IPS-NIHi11 (cell line): ENCODE measurements at regions not wholly inside any gene's neighbourhood (a gene's known extent, or its start where the extent isn't known, plus 50 kb on each side); places are given as distances from the start of the nearest gene placed in this dataset.

ENCODE experiments used
- DNase-seq: peaks from one replicate; pipeline ENCODE4 v3.0.0; 2012; ENCODE audit warnings: mixed read lengths, low spot score

GRCh38 chr2:157056200-157056676 lies 201.3 kb upstream of the GALNT5 start:
- no peak for DNase-seq

DNA sequence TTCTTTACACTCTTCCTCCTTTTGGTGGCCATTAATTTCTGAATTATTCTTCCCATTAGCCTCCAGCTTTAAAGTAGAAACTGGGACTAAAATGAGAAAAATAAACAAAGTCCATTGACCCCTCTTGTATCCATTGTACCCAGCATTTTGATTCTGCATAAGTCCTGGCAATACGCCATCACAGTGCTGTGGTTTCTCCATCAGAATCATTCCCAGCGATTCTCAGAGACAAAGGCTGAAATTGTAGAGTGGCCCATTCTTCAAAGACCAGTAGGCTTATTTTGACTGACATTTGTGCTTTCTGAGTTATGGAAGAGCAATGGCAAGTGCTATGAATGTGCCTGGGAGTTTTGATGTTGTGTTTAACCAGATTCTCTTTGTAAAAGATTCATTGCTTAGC lies 199.3 kb upstream of the GALNT5 start:
- DNase-seq: no peak

DNA sequence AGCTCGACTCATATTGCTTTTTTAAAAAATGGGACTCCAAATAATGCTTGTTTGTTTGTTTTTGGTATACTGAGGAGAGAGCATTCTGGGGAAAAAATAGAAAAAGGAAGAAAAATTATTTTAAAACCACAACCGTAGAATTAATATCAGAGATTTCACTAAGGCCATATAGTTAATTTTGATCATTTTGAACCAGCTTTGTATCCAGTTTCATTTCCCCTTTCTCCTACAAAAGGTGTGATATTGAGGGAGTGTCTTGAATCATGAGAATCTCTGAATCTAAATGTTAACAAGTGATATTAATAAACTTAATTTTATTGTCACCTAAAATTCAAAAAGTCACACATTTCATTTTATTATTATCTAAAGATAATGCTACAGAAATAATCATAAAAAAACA lies 198.5 kb upstream of the GALNT5 start:
- DNase-seq: no peak

DNA sequence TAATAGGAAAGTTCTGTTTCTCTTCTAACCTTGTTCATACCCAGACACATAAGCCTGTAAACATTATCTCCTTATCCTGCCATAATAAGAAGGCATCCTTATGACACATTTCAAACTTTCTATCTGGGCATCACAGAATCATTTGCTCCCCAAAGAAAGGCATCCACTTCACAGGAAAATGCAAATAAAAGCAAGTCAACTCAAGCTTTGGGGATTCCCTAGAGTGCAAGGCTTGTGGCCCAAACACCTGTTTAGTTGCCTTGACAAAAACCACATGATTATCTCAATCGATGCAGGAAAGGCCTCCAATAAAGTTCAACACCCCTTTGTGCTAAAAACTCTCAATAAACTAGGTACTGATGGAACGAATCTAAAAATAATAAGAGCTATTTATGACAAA lies 195.7 kb upstream of the GALNT5 start:
- no peak for DNase-seq

DNA sequence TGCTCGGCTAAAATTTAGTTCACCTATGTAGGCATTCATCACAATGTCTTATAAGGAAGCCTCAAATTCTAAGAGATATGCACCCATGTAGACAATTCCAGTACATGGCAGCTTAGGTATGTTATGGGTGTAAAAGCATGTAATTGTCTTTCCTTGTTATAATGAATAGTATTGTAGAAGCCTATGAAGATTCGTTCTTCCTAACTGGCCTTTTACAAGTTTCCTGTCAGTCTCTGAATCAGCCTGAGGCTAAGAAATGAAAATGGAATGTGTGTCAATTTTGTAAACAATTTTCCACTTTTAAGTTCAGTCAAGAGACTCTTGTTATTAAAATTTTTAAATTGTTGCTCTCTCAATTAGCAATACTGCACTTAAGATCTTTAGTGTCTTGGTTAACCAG lies 189.9 kb upstream of the GALNT5 start:
- DNase-seq: no peak

GRCh38 chr2:157068237-157068636 lies 189.3 kb upstream of the GALNT5 start:
- DNase-seq: no peak

DNA sequence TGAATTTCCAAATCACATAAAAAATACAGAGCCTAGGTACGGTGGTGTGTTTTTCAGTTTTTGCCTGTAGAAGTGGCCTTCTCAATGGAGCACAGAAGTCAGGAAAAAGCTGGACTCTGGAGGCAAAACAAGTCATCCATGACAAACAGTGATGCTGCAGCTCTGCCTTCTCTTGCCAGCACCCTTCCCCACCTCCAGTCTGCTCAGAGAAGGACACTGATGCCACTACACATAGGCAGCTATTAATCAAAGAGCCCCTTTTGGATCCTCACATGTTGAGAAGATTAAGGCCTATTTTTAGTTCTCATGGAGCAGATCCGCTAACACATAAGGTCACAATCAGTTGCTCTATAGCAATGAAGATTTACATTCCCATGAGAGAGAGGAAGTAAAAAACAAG lies 181.6 kb upstream of the GALNT5 start:
- no peak for DNase-seq

GRCh38 chr2:157076526-157077161 lies 180.9 kb upstream of the GALNT5 start:
- no peak for DNase-seq

DNA sequence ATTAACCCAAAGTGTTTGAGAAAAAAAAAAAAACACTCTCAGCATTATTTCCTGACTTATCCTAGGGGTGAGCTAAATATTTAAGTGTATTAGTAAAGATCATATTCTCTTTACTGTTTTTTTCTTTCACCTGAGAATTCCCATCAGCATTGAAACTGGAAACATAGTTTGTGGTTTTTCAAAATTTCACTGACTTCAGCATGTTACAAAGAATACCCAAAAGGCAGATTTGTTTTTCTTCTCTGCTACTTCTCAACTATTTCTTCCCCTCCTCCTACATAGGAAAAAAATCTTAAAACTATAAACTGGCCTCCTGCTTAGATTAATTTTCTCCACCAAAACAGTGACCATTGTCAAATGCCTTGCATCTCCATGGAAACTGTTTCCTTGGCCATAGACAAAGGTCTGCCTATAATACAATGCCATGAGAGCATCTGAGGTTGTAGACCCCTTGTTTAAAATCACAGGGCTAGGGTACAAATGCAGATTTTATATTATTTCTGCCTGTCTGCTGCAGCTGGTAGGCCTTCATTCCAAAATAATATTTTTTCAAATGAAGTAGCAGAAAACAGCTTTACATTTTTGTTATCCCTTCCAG lies 179.7 kb upstream of the GALNT5 start:
- DNase-seq: no peak

DNA sequence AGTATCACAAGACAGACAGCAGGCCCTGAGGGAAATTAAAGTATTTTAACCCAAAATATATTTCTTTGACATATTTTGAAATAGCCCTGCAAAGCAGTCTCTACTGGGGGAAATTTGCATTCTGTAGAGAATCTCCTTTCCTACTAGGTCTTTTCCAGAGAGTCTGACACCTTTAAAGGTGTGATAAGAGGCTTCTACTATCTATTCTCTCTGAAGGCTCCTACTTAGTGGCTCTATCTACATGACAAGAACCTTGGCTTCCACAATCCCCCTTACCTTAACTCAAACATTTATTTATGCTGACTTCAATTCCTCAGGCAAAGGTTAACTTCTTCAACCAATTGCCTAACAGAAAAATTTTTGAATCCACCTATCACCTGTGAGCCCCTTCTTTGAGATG lies 174.6 kb upstream of the GALNT5 start:
- no peak for DNase-seq

- DNase-seq: no peak
Observed at GRCh38 chr2:157085522-157085921, 172.0 kb upstream of the GALNT5 start.

- DNase-seq: no peak
Observed at GRCh38 chr2:157087373-157088002, 170.0 kb upstream of the GALNT5 start.

- DNase-seq: no peak
Observed at GRCh38 chr2:157093666-157094065, 163.8 kb upstream of the GALNT5 start.

DNA sequence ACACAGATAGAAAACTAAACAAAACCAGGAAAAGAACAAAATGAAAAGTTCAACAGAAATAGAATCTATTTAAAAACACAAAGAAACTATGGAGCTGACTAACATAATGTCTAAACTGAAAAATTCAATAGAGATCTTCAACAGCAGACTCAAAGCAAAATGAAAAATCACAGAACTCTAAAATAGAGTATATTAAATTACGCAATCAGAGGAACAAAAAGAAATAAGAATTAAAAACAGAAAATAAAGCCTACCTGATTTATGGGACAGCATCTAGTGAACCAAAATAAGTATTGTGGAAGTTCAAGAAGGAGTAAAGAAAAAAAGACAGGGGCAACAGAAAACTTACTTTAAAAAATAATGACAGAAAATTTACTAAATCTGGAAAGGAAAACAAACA lies 152.1 kb upstream of the GALNT5 start:
- no peak for DNase-seq

GRCh38 chr2:157106950-157107349 lies 150.6 kb upstream of the GALNT5 start:
- no peak for DNase-seq

- no peak for DNase-seq
Observed at GRCh38 chr2:157107460-157107859, 150.0 kb upstream of the GALNT5 start.

DNA sequence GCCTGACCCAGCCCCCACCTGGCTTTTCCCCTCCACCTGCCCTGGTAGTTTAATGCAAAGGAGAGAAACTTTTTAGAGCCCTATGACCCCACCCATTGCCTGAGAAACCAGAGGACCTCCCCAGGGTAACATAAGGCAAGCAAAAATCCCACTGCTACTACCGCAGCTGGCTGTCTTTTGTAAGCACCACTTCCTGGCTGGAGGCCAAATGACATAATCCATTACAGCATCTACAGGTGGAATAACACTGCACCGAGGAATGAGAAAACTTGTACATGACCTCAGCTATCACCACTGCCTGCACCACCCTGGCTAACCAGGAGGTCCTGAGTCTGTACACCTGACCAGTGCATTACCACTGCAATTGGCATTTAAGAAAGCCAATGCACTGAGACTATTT lies 149.6 kb upstream of the GALNT5 start:
- no peak for DNase-seq

DNA sequence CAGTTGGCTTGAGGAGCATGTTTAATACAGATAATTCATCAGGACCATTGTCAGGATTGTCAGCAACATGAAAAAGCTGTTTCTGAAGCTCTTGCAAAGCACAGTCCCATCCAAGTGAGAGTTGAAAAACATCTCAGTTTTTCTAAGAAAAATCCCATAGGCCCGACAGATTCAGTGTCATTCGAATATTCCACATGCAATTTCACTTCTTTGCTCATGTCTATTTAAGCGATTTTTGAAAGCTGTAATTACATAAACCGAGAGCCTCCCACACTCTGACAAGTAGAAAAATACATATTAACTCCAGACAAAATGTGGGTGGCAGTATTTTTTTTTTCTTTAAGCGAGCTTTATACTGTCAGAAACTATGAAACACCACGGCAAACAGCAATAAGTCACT lies 134.7 kb upstream of the GALNT5 start:
- DNase-seq: no peak

GRCh38 chr2:157124731-157125130 lies 132.8 kb upstream of the GALNT5 start:
- DNase-seq: no peak

DNA sequence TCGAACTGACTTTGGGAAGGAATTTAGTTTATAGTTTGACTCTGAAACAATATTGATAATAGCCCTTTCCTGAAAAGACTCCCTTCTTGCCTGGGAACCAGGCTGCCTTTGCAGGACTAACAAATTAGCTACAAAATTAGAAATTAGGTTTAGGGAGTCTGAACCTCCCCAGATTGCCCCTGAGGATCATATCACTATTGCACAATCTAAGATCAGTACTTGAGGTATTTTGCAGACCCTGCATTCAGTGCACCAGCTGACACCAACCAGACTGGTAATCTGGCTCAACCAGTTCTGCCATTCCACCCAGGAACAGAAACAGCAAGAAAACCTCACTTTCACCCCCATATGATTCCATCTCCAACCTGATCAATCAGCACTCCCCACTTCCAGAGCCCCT lies 131.8 kb upstream of the GALNT5 start:
- no peak for DNase-seq

- no peak for DNase-seq
Observed at GRCh38 chr2:157127249-157128012, 130.1 kb upstream of the GALNT5 start.

DNA sequence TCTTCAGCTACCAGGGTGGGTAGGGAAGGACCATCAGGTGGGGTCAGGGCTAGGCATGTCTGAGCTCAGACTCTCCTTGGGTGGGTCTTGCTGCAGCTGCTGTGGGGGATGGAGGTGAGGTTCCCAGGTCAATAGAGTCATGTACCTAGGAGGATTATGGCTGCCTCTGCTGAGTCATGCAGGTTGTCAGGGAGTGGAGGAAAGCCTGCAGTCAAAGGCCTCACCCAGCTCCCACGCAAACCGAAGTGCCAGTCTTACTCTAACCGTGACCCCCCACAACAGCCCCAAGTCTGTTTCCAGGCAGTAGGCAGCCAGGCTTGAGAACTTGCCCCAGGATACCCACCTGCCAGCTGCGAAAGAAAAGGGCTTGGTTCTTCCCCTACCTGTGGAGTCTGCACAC lies 113.6 kb upstream of the GALNT5 start:
- no peak for DNase-seq

DNA sequence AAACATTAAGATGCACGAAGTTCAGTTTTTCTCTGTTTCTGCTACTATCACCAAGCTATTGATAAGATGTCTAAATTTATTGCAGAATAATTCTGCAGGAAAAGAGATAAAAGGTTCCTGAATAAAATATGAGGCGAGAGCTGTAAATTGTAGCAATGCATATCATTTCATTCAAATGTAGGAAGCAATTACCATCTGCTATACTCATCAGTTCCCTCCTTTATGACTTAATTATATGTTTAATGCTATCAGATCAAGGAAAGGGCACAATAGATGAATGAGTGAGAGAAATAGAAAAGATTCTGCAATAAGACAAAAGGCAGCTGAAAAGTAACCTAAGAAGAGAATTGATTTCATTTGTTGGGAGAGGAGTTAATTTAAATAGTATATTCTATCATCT lies 108.2 kb upstream of the GALNT5 start:
- DNase-seq: no peak
